SK-N-SH (cell line): ENCODE measurements at regions not wholly inside any gene's neighbourhood (a gene's known extent, or its start where the extent isn't known, plus 50 kb on each side); places are given as distances from the start of the nearest gene placed in this dataset.
"Not testable (repeated sequence)": the region's sequence is repeated elsewhere in the genome, so short reads cannot be mapped to it uniquely, and the experiment has no call there.

Experiments
- CTCF ChIA-PET: fragments of 300-600, 350-600 bp; formaldehyde crosslinking; extraction: SDS; loops from one replicate; lab custom pipeline; 2021; lab: Yijun Ruan, JAX
- POLR2A ChIA-PET: fragments of 350-600 bp; sonication (Branson Sonifier 250); formaldehyde crosslinking; extraction: SDS; loops from one replicate; lab custom pipeline; 2020; ENCODE audit warnings: antibody characterized with exemption, inconsistent platforms; lab: Yijun Ruan, JAX
- DNase-seq: peaks from one replicate; pipeline ENCODE4 v3.0.0; 2012
- H2AFZ ChIP-seq: fragments of 200-600 bp; sonication (generic); 2 replicates; pipeline ENCODE4 v1.8.1; 2016; ENCODE audit warnings: antibody characterized with exemption, mild to moderate bottlenecking, low read depth
- H3F3A ChIP-seq: fragments of 200-600 bp; sonication (generic); replicated peaks from 2 replicates; pipeline ENCODE3; 2016; ENCODE audit warnings: antibody characterized with exemption, mild to moderate bottlenecking; ENCODE audit not compliant: insufficient read depth
- H3K27ac ChIP-seq, 2 experiments: fragments of 200-500 bp in 1 of 2; fragments of 200-600 bp in 1 of 2; sonication (Bioruptor generic) in 1 of 2; sonication (generic), shearing (Covaris generic) in 1 of 2; 2 replicates each; pipeline versions ENCODE4 v1.5.1 to v1.6.1; 2014 to 2016; ENCODE audit warnings: low read depth in 2 of 2, inconsistent platforms in 1 of 2, low read length in 1 of 2, mild to moderate bottlenecking in 1 of 2, mixed read lengths in 1 of 2
- H3K27me3 ChIP-seq: fragments of 200-600 bp; sonication (generic), shearing (Covaris generic); 2 replicates; pipeline ENCODE4 v1.6.1; 2016; ENCODE audit warnings: mixed run types; ENCODE audit not compliant: insufficient read depth
- H3K36me3 ChIP-seq, 2 experiments: fragments of 200-500 bp in 1 of 2; fragments of 200-600 bp in 1 of 2; sonication (Bioruptor generic) in 1 of 2; sonication (generic) in 1 of 2; replicated peaks in 1 of 2; 2 replicates each; pipeline versions ENCODE3 to v1.5.1; 2014 to 2016; ENCODE audit warnings: low read length in 1 of 2, mild to moderate bottlenecking in 1 of 2; ENCODE audit not compliant: insufficient read depth in 2 of 2, control insufficient read depth in 1 of 2
- H3K4me1 ChIP-seq, 2 experiments: fragments of 200-500 bp in 1 of 2; fragments of 200-600 bp in 1 of 2; sonication (Bioruptor generic) in 1 of 2; sonication (generic), shearing (Covaris generic) in 1 of 2; 2 replicates each; pipeline versions ENCODE4 v1.5.1 to v1.6.1; 2014 to 2016; ENCODE audit warnings: low read depth in 1 of 2, low read length in 1 of 2, mixed run types in 1 of 2; ENCODE audit not compliant: insufficient read depth in 2 of 2, control insufficient read depth in 1 of 2
- H3K4me2 ChIP-seq: fragments of 200-600 bp; sonication (generic), shearing (Covaris generic); 2 replicates; pipeline ENCODE4 v1.6.1; 2017; ENCODE audit warnings: mixed run types
- H3K4me3 ChIP-seq, 2 experiments: fragments of 200-500 bp in 1 of 2; fragments of 200-600 bp in 1 of 2; sonication (Bioruptor generic) in 1 of 2; sonication (generic), shearing (Covaris generic) in 1 of 2; 2 replicates each; pipeline versions ENCODE4 v1.5.1 to v1.8.1; 2014 to 2016; ENCODE audit warnings: low read depth in 2 of 2, inconsistent platforms in 1 of 2, low read length in 1 of 2, mild to moderate bottlenecking in 1 of 2, mixed read lengths in 1 of 2, moderate library complexity in 1 of 2
- H3K79me2 ChIP-seq: fragments of 200-600 bp; sonication (generic); 2 replicates; pipeline ENCODE4 v1.8.1; 2017; ENCODE audit warnings: mild to moderate bottlenecking; ENCODE audit not compliant: insufficient read depth
- H3K9ac ChIP-seq: fragments of 200-600 bp; sonication (generic); 2 replicates; pipeline ENCODE4 v1.6.1; 2017; ENCODE audit warnings: mixed run types
- H3K9me2 ChIP-seq: fragments of 200-600 bp; sonication (generic); 2 replicates; pipeline ENCODE4 v1.6.1; 2017; ENCODE audit warnings: mixed run types
- H3K9me3 ChIP-seq: fragments of 200-600 bp; sonication (generic); 2 replicates; pipeline ENCODE4 v1.6.1; 2017; ENCODE audit warnings: mixed run types, mild to moderate bottlenecking, moderate library complexity
- H4K20me1 ChIP-seq: fragments of 200-600 bp; sonication (generic); 2 replicates; pipeline ENCODE4 v1.6.1; 2017; ENCODE audit warnings: mild to moderate bottlenecking, mixed run types; ENCODE audit not compliant: insufficient read depth
- FOXM1 ChIP-seq: IDR thresholded peaks from 2 replicates; pipeline ENCODE4 v1.4.0; 2012; ENCODE audit warnings: low read depth, mild to moderate bottlenecking
- IRF3 ChIP-seq: fragments of 150-350 bp; IDR thresholded peaks from 2 replicates; pipeline ENCODE4 v1.6.1; 2016; ENCODE audit warnings: mild to moderate bottlenecking, low read depth, low read length
- PBX3 ChIP-seq: IDR thresholded peaks from 2 replicates; pipeline ENCODE4; 2012
- REST ChIP-seq: IDR thresholded peaks from 2 replicates; pipeline ENCODE4 v1.6.1; 2012; ENCODE audit warnings: mild to moderate bottlenecking, low read depth, low read length, moderate library complexity
- SMC3 ChIP-seq: IDR thresholded peaks from 2 replicates; pipeline ENCODE4 v1.6.1; 2012; ENCODE audit warnings: low read depth, low read length, improper control_type of control experiment
- TAF1 ChIP-seq: IDR thresholded peaks from 2 replicates; pipeline ENCODE4 v1.6.1; 2012; ENCODE audit warnings: low read depth, mild to moderate bottlenecking, low read length, moderate library complexity, borderline replicate concordance
- TEAD4 ChIP-seq: IDR thresholded peaks from 2 replicates; pipeline ENCODE4 v1.4.0; 2012; ENCODE audit warnings: mild to moderate bottlenecking, borderline replicate concordance; ENCODE audit not compliant: insufficient read depth
- USF1 ChIP-seq: IDR thresholded peaks from 2 replicates; pipeline ENCODE4 v1.4.0; 2012; ENCODE audit warnings: low read depth, borderline replicate concordance
- WGBS: methylation state at CpG from one replicate; pipeline ENCODE4 v1.1.6; 2017; ENCODE audit warnings: low lambda C conversion rate; 5-methylcytosine and 5-hydroxymethylcytosine counted together

- TF ChIP-seq PBX3: no peak
- TF ChIP-seq TAF1: no peak
Measured at GRCh38 chr16:86887416-86887815, 309.1 kb downstream of the FOXL1 start (continued).

- H3F3A ChIP-seq: no peaks in the 10 kb centered on the region
- H2AFZ ChIP-seq: no peak overlapping the region
- H3K36me3 ChIP-seq: no peaks in the 10 kb centered on the region
- POLR2A ChIA-PET: no interaction called here
- CTCF ChIA-PET: no interaction called here
- H3K9ac ChIP-seq: no peak overlapping the region
- TF ChIP-seq FOXM1 (no peak), REST (no peak), TAF1 (no peak), SMC3 (no peak), USF1 (no peak), IRF3 (no peak), TEAD4 (no peak)
- peaks cover 74% of the 10 kb centered on the region for H3K27me3 ChIP-seq
- H3K4me2 ChIP-seq: no peak overlapping the region
- H3K9me3 ChIP-seq: no peaks in the 10 kb centered on the region
- 15% methylated on average over 4 of the region's 4 CpGs for WGBS
- H3K27ac ChIP-seq: no peak overlapping the region
- no peaks in the 10 kb centered on the region for H4K20me1 ChIP-seq
- DNase-seq: no peak
- H3K4me1 ChIP-seq: no peaks in the 10 kb centered on the region; a peak in 1 of 4 replicates
- no peak overlapping the region for H3K4me3 ChIP-seq
- no peaks in the 10 kb centered on the region for H3K79me2 ChIP-seq
- H3K9me2 ChIP-seq: no peaks in the 10 kb centered on the region
Measured at GRCh38 chr16:86888231-86889053, 310.1 kb downstream of the FOXL1 start.

GRCh38 chr16:86889054-86889366, 310.7 kb downstream of the FOXL1 start:
- 2% methylated on average over 1 of the region's 1 CpG for WGBS
- H4K20me1 ChIP-seq, H3F3A ChIP-seq, CTCF ChIA-PET, H3K27ac ChIP-seq, H3K36me3 ChIP-seq, H3K4me2 ChIP-seq, POLR2A ChIA-PET, H3K9me2 ChIP-seq, H2AFZ ChIP-seq, H3K4me3 ChIP-seq, DNase-seq, H3K9ac ChIP-seq, H3K9me3 ChIP-seq, H3K4me1 ChIP-seq, H3K79me2 ChIP-seq: not testable (repeated sequence)
- peaks cover 77% of the 10 kb centered on the region for H3K27me3 ChIP-seq
